ENCODE measurements at regions not wholly inside any gene's neighbourhood (a gene's known extent, or its start where the extent isn't known, plus 50 kb on each side); places are given as distances from the start of the nearest gene placed in this dataset.

DNA sequence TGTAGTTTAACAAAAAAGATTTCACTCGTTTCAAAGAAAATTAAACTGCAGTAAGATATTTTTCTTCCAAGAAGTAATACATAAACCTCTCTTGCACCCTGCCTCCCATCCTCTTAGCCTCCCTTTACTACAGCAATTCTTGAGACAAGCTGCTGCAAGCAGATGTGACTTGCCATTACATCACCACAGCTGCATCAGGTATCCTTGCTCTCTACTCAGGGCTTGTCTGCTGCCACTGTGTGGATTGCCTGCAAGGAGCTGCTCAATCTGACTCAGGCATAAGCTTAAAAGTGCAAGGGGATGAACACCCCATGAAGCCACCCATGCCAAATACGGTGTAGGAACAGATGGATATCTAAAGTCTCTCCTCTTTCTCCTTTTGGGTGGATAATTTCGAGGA lies 609.9 kb downstream of the DNAJB9 start:
- Histone ChIP-seq H3K36me3 (no peaks in the 10 kb centered on the region), H3K27ac (no peak overlapping the region), H3K4me1 (no peaks in the 10 kb centered on the region), H3K27me3 (no peaks in the 10 kb centered on the region), H3K9me3 (no peaks in the 10 kb centered on the region), H3K4me3 (no peak overlapping the region)
- DNase-seq (ENCODE audit: extremely low spot score in 2 of 2): no peak
- TF ChIP-seq POLR2A (IDR thresholded peaks at IDR 0.05) (no peak), POLR2AphosphoS5 (IDR thresholded peaks at IDR 0.05; ENCODE audit: insufficient read depth in 1 of 2, low read depth in 1 of 2) (no peak)
- TF ChIP-seq, protein P1, sequence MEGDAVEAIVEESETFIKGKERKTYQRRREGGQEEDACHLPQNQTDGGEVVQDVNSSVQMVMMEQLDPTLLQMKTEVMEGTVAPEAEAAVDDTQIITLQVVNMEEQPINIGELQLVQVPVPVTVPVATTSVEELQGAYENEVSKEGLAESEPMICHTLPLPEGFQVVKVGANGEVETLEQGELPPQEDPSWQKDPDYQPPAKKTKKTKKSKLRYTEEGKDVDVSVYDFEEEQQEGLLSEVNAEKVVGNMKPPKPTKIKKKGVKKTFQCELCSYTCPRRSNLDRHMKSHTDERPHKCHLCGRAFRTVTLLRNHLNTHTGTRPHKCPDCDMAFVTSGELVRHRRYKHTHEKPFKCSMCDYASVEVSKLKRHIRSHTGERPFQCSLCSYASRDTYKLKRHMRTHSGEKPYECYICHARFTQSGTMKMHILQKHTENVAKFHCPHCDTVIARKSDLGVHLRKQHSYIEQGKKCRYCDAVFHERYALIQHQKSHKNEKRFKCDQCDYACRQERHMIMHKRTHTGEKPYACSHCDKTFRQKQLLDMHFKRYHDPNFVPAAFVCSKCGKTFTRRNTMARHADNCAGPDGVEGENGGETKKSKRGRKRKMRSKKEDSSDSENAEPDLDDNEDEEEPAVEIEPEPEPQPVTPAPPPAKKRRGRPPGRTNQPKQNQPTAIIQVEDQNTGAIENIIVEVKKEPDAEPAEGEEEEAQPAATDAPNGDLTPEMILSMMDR (IDR thresholded peaks at IDR 0.05): no peak
- intact Hi-C loops (cut with DNase I): no loop called here

DNA sequence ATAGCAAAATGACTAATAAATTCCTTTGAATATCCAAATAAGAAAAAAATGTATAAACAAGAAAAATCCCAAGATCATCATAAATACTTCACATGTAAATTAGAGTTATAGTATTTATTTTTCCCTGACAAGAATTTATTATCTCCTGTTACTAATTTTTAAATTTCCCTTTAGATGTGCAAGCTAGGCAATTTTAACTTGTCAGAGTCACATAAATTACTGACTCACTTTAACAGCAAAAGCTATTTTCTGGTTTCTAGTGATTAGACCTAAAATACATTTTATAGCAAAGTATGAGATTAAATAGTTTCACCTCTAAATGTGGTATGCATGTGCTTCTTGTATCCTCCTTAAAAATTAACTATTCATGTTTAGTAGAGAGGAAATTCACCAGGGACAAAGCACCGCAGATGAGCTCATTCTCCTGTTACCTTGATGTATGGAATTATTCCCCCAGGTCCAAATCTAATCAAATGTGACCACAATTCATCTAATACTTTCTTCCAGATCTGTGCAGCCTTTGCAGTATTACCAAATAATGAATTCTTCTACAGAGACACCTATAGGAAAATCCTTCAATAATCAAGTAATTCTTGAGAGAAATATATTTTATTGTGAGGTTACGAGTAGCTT lies 621.2 kb downstream of the DNAJB9 start:
- TF ChIP-seq POLR2A (IDR thresholded peaks at IDR 0.05) (no peak), POLR2AphosphoS5 (IDR thresholded peaks at IDR 0.05; ENCODE audit: insufficient read depth in 1 of 2, low read depth in 1 of 2) (no peak)
- TF ChIP-seq, protein P1 (IDR thresholded peaks at IDR 0.05): no peak
- Histone ChIP-seq H3K4me3 (no peak overlapping the region), H3K4me1 (no peaks in the 10 kb centered on the region)

DNA sequence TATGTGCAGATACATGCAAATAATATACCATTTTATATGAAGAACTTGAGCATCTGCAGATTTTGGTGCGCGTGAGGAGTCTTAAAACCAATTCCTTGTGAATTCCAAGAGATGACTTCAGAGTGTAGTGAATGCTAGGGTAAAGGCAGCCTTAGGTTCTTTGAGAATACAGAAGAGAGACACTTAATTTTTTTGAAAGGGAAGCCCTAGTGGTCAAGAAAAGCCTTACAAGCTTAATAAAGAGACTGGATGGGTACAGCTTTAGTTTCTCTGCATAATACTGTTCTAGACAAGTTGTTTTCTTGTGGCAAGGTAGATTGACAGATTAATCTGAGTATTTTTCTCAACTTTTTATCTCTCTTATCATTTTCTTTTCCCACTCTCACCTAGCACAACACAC lies 636.5 kb downstream of the DNAJB9 start:
- TF ChIP-seq, protein P1 (IDR thresholded peaks at IDR 0.05): no peak
- no peak for TF ChIP-seq POLR2AphosphoS5 (IDR thresholded peaks at IDR 0.05; ENCODE audit: insufficient read depth in 1 of 2, low read depth in 1 of 2)
- no peak for TF ChIP-seq POLR2A (IDR thresholded peaks at IDR 0.05)
- Histone ChIP-seq H3K9me3 (no peaks in the 10 kb centered on the region), H3K27ac (no peak overlapping the region), H3K36me3 (no peaks in the 10 kb centered on the region), H3K4me1 (no peaks in the 10 kb centered on the region), H3K4me3 (no peak overlapping the region), H3K27me3 (no peaks in the 10 kb centered on the region)
- DNase-seq (ENCODE audit: extremely low spot score in 2 of 2): no peak
- intact Hi-C loops (cut with DNase I): no loop called here

More for the DNA sequence above, 621.2 kb downstream of the DNAJB9 start:
- H3K27me3 ChIP-seq: no peaks in the 10 kb centered on the region
- DNase-seq (ENCODE audit: extremely low spot score in 2 of 2): no peak
- intact Hi-C loops (cut with DNase I): no loop called here
- no peak overlapping the region for H3K27ac ChIP-seq
- no peaks in the 10 kb centered on the region for H3K36me3 ChIP-seq
- H3K9me3 ChIP-seq: no peaks in the 10 kb centered on the region

DNA sequence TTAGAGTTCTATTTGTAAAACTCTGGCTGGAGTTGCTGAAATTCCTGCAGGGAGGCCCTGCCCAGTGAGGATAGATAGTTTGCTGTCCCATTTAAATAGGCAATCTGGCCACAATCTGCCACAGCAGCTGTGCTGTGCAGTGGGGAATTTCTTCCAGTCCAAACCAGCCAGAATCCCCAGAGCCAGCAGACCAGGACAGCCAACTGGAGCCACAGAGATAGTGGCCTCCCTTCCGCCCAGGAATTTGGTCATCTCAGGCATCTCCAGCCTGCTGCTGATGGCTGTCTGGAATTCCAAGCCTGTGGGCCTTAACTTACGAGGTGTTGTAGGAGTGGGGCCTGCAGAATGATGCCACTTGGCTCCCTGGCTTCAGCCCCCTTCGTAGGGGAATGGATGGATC lies 643.4 kb downstream of the DNAJB9 start:
- Histone ChIP-seq H3K27ac (no peak overlapping the region), H3K4me3 (no peak overlapping the region), H3K27me3 (no peaks in the 10 kb centered on the region), H3K4me1 (no peaks in the 10 kb centered on the region), H3K9me3 (no peaks in the 10 kb centered on the region), H3K36me3 (no peaks in the 10 kb centered on the region)
- intact Hi-C loops (cut with DNase I): no loop called here
- DNase-seq (ENCODE audit: extremely low spot score in 2 of 2): no peak
- TF ChIP-seq POLR2AphosphoS5 (IDR thresholded peaks at IDR 0.05; ENCODE audit: insufficient read depth in 1 of 2, low read depth in 1 of 2) (no peak), POLR2A (IDR thresholded peaks at IDR 0.05) (no peak)
- TF ChIP-seq, protein P1 (IDR thresholded peaks at IDR 0.05): no peak

DNA sequence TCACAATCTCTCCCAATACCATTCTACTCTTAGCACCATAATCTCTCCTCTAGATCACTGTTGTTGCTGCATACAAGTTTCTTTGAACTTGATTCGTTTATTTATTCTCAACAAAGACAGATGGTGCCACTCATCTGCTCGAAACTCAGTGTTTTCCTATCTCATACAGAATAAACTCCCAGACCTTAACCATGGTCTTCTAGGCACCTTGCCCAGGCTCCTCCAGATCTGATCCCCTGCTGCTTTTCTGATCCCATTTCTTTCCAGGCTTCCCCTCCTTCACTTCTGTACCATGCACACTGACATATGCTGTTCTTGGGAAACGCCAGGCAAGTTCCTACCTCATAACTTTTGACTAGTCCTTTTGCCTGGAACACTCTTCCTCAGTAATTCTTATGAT lies 645.7 kb downstream of the DNAJB9 start:
- H3K27ac ChIP-seq: no peak overlapping the region
- no peak for TF ChIP-seq POLR2A (IDR thresholded peaks at IDR 0.05)
- TF ChIP-seq, protein P1 (IDR thresholded peaks at IDR 0.05): no peak
- no peak for TF ChIP-seq POLR2AphosphoS5 (IDR thresholded peaks at IDR 0.05; ENCODE audit: insufficient read depth in 1 of 2, low read depth in 1 of 2)
- no peak for DNase-seq (ENCODE audit: extremely low spot score in 2 of 2)
- H3K27me3 ChIP-seq: no peaks in the 10 kb centered on the region
- H3K9me3 ChIP-seq: no peaks in the 10 kb centered on the region
- intact Hi-C loops (cut with DNase I): no loop called here
- no peaks in the 10 kb centered on the region for H3K4me1 ChIP-seq
- H3K36me3 ChIP-seq: no peaks in the 10 kb centered on the region
- H3K4me3 ChIP-seq: no peak overlapping the region
